DOHH2 (cell line): ENCODE measurements at regions not wholly inside any gene's neighbourhood (a gene's known extent, or its start where the extent isn't known, plus 50 kb on each side); places are given as distances from the start of the nearest gene placed in this dataset.

Experiments
- EZH2phosphoT487 ChIP-seq: fragments of 200-600 bp; sonication (generic); IDR thresholded peaks from 2 replicates; pipeline ENCODE4 v1.6.1; 2017; ENCODE audit warnings: borderline replicate concordance, mild to moderate bottlenecking, antibody characterized with exemption, low read length, moderate library complexity, mixed read lengths
- TF ChIP-seq, protein P1 (sequence below): fragments of 200-600 bp; sonication (generic); IDR thresholded peaks from one replicate; pipeline ENCODE4 v1.5.1; 2014; ENCODE audit warnings: antibody characterized with exemption, mild to moderate bottlenecking, low read depth, low read length; ENCODE audit not compliant: poor library complexity, severe bottlenecking

GRCh38 chr6:87830907-87831306 is 128.9 kb upstream of the AKIRIN2 start:
- TF ChIP-seq, protein P1, sequence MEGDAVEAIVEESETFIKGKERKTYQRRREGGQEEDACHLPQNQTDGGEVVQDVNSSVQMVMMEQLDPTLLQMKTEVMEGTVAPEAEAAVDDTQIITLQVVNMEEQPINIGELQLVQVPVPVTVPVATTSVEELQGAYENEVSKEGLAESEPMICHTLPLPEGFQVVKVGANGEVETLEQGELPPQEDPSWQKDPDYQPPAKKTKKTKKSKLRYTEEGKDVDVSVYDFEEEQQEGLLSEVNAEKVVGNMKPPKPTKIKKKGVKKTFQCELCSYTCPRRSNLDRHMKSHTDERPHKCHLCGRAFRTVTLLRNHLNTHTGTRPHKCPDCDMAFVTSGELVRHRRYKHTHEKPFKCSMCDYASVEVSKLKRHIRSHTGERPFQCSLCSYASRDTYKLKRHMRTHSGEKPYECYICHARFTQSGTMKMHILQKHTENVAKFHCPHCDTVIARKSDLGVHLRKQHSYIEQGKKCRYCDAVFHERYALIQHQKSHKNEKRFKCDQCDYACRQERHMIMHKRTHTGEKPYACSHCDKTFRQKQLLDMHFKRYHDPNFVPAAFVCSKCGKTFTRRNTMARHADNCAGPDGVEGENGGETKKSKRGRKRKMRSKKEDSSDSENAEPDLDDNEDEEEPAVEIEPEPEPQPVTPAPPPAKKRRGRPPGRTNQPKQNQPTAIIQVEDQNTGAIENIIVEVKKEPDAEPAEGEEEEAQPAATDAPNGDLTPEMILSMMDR = no peak
- TF ChIP-seq EZH2phosphoT487 = no peak
